ENCODE measurements at regions not wholly inside any gene's neighbourhood (a gene's known extent, or its start where the extent isn't known, plus 50 kb on each side); places are given as distances from the start of the nearest gene placed in this dataset.

DNA sequence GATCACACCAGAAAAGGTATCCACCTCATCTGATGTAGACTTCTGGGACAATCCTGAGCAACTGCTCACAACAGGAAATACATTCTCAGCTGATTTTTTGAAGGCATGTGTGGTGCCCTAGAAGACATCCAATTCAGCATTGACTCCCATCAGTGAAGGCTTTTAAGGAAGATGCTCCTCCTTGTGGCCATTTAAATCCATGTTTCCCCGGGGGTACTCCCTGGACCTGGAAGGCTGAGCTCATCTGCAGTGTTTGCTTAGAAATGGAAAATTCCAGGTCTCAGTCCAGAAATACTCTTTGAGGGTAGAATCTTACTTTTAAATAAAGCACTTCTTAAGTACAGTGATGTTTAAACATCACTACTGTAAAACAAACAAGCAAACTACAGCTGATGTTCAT is 195.5 kb upstream of the PDE10A start:
- TF ChIP-seq POLR2AphosphoS5 (IDR thresholded peaks at IDR 0.05): no peak
- peak in 1 of 4 experiments; percentile 13 for TF ChIP-seq CTCF (IDR thresholded peaks at IDR 0.05)
- no peak for TF ChIP-seq EP300 (IDR thresholded peaks at IDR 0.05)
- TF ChIP-seq POLR2A (IDR thresholded peaks at IDR 0.05): no peak
- H3K36me3 ChIP-seq: no peaks in the 10 kb centered on the region
- intact Hi-C loops (cut with DNase I): no loop called here
- WGBS, 2 donors: 7 to 43% methylated on average over 1 of the region's 1 CpG
- no peak for DNase-seq
- no peaks in the 10 kb centered on the region for H3K9me3 ChIP-seq
- no peak overlapping the region for H3K4me3 ChIP-seq
- H3K27me3 ChIP-seq: peaks cover 10 to 15% (median 14%) of the 10 kb centered on the region in 3 donors
- peaks cover 0 to 36% (median 21%) of the 10 kb centered on the region in 4 donors for H3K4me1 ChIP-seq
- H3K27ac ChIP-seq: no peak overlapping the region

DNA sequence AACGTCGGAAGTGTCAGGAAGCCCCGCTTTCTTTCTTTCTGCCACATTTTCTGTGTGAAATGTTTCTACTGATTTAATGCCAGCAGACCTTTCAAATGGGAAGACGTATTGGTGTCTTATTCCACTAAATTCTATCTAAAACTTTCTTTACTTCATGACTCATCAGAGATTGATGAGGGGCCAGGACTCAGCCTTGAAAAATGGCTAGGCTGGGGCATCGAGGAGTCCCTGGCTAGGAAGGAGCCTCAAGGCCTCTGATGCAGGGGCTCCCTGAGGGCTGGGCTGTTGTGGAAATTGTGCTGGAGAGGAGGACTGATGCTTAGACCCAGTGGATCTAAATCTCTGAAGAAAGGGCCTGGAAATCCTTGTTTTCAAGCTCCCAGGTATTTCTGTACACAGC is 192.8 kb upstream of the PDE10A start:
- Histone ChIP-seq H3K27ac (no peak overlapping the region), H3K36me3 (no peaks in the 10 kb centered on the region), H3K4me3 (no peak overlapping the region), H3K4me1 (peaks cover 0 to 36% (median 21%) of the 10 kb centered on the region in 4 donors), H3K9me3 (no peaks in the 10 kb centered on the region), H3K27me3 (peaks cover 10 to 28% (median 15%) of the 10 kb centered on the region in 3 donors)
- no peak for DNase-seq
- TF ChIP-seq CTCF (IDR thresholded peaks at IDR 0.05) (no peak), EP300 (IDR thresholded peaks at IDR 0.05) (no peak), POLR2A (IDR thresholded peaks at IDR 0.05) (no peak), POLR2AphosphoS5 (IDR thresholded peaks at IDR 0.05) (no peak)
- intact Hi-C loops (cut with DNase I): no loop called here
- 86 to 90% methylated on average over 5 of the region's 5 CpGs for WGBS, 2 donors

DNA sequence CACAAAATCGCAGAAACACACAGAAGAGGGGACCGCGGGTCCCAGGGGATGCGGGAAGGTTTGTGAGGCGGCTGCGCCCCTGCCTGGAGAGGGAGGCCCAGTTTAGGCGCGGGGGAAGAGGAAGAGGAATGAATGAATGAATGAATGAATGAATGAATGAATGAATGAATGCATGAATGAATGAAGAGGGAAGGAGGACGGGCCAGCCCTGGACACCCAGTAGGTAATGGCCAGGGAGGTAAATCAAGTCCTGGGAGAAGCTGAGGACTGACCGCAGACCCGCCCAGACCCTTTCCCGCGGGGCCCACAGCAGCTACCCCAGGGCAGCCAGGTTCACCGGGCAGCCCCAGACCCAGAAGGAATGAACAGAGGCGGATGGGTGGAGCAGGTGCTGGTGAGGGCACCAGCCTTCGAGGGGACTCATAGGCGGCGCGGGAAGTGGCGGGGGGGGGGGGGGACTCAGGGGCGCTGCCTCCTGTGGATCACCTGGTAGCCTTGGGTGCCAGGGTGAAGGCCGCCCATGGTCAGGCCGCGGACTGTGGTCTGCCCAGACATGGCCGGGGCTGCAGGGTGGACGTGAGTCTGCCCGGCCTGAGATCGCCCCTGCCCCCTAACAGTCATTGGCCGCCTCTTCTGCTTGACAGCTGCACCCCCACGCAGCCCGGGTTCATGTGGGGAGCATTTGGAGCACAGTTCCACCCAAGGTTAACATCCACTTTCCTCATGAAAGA is 192.0 kb upstream of the PDE10A start:
- Histone ChIP-seq H3K9me3 (no peaks in the 10 kb centered on the region), H3K27ac (no peak overlapping the region), H3K36me3 (no peaks in the 10 kb centered on the region), H3K4me1 (peaks cover 0 to 39% (median 23%) of the 10 kb centered on the region in 4 donors), H3K4me3 (peak overlapping the region in 1 of 4 donors; percentile 27), H3K27me3 (peaks cover 10 to 31% (median 15%) of the 10 kb centered on the region in 3 donors)
- no peak for DNase-seq
- TF ChIP-seq EP300 (IDR thresholded peaks at IDR 0.05): no peak
- no peak for TF ChIP-seq POLR2A (IDR thresholded peaks at IDR 0.05)
- TF ChIP-seq CTCF (IDR thresholded peaks at IDR 0.05): no peak
- TF ChIP-seq POLR2AphosphoS5 (IDR thresholded peaks at IDR 0.05): no peak
- intact Hi-C loops (cut with DNase I): loop anchor here (5.0 kb wide), 3 partner anchors 128 to 413 kb away; partner anchors contain the start of gene PDE10A
- WGBS, 2 donors: 83 to 84% methylated on average over 31 of the region's 31 CpGs

DNA sequence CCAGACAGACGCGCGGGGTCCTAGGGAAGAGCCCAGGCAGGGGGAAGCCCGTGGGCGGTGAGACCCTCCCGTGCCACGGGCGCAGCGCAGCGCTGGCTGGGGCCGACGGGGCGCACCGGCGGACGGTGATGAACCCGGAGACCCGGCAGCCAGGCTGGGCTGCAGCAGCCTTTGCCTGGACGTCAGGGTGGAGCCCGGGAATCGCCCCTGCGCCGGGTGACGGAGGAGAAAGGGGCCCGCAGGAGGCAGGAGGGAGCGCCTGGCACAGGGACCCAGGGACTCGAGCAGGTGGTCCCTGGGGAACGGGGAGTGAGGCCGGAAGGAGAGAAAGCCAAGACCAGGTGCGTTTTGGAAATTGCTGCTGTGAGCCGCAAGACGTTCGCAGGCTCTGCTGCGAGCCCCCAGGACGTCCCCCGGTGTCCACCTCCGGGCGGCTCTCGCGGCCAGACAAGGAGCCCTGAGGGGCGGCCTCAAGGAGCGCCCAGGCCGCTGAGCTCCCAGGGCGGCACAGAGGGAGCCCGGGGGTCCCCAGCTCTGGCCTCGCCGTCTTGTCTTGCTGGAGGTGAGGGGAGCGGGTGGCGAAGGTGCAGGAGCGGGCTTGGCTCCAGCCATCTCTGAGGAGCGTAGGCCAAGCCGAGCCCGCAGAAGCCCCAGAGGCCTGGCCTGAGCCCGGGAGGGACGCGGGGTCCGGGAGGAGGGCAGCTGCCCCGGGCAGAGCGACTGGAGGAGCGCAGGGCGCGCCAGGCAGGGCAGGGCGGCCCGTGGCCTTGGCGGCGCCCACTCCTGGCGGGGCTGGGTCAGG is 191.2 kb upstream of the PDE10A start:
- H3K27ac ChIP-seq: no peak overlapping the region
- DNase-seq: no peak
- no peaks in the 10 kb centered on the region for H3K9me3 ChIP-seq
- TF ChIP-seq EP300 (IDR thresholded peaks at IDR 0.05) (no peak), POLR2A (IDR thresholded peaks at IDR 0.05) (no peak), POLR2AphosphoS5 (IDR thresholded peaks at IDR 0.05) (no peak)
- peak overlapping the region in 2 of 4 donors; percentile 18 to 27 for H3K4me3 ChIP-seq
- 11 to 23% methylated on average over 67 of the region's 67 CpGs for WGBS, 2 donors
- peaks cover 10 to 33% (median 15%) of the 10 kb centered on the region in 3 donors for H3K27me3 ChIP-seq
- intact Hi-C loops (cut with DNase I): loop anchor here (5.0 kb wide), 3 partner anchors 127 to 412 kb away; partner anchors contain the start of gene PDE10A
- no peaks in the 10 kb centered on the region for H3K36me3 ChIP-seq
- H3K4me1 ChIP-seq: peaks cover 0 to 41% (median 22%) of the 10 kb centered on the region in 4 donors

- H3K36me3 ChIP-seq: no peaks in the 10 kb centered on the region
- peaks cover 10 to 33% (median 15%) of the 10 kb centered on the region in 3 donors for H3K27me3 ChIP-seq
- no peaks in the 10 kb centered on the region for H3K9me3 ChIP-seq
- intact Hi-C loops (cut with DNase I): loop anchor here (5.0 kb wide), 3 partner anchors 125 to 410 kb away; partner anchors contain the start of gene PDE10A
- H3K4me3 ChIP-seq: no peak overlapping the region
- no peak overlapping the region for H3K27ac ChIP-seq
- DNase-seq: no peak
- WGBS, 2 donors: 79 to 82% methylated on average over 10 of the region's 10 CpGs
- H3K4me1 ChIP-seq: peaks cover 0 to 27% (median 14%) of the 10 kb centered on the region in 4 donors
- no peak for TF ChIP-seq POLR2AphosphoS5 (IDR thresholded peaks at IDR 0.05)
- no peak for TF ChIP-seq CTCF (IDR thresholded peaks at IDR 0.05)
- TF ChIP-seq EP300 (IDR thresholded peaks at IDR 0.05): no peak
- TF ChIP-seq POLR2A (IDR thresholded peaks at IDR 0.05): no peak
Measured at GRCh38 chr6:165852676-165853075, 189.6 kb upstream of the PDE10A start.
